Uterus (tissue), 2 donors: ENCODE measurements at regions not wholly inside any gene's neighbourhood (a gene's known extent, or its start where the extent isn't known, plus 50 kb on each side); places are given as distances from the start of the nearest gene placed in this dataset.

Experiments
- POLR2A ChIP-seq, 2 donors: fragments of 450-650 bp; IDR thresholded peaks; one replicate each; pipeline ENCODE4 v1.6.1; 2016; ENCODE audit warnings: antibody characterized with exemption in 2 of 2, mild to moderate bottlenecking in 1 of 2, moderate library complexity in 1 of 2
- TF ChIP-seq, protein P1 (sequence below), 4 experiments: fragments of 200-600 bp in 2 of 4; fragments of 450-650 bp in 2 of 4; sonication (generic) in 2 of 4; IDR thresholded peaks; one replicate each; pipeline ENCODE4 v1.5.1; 2016 to 2019; ENCODE audit warnings: antibody characterized with exemption in 4 of 4, mild to moderate bottlenecking in 2 of 4, moderate library complexity in 1 of 4

DNA sequence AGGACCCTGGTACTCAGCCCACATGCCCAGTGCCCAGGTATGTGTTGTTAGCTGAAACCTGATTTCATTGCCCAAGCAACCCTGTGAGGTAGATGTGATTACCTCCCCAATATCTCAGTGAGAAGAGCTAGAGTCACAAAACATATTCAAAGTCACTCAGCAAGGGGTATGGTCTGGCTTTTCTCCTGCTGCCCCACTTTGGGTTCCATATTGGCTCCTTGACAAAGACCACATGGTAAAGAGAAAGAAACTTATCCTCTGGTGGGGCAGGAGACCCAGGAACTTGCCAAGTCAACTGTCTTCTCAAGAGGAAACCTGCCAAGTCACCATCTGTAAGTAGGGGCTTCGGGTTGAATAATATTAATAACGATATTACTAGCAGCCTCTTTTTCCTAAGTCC, 148.3 kb upstream of the LMCD1 start:
- TF ChIP-seq, protein P1, sequence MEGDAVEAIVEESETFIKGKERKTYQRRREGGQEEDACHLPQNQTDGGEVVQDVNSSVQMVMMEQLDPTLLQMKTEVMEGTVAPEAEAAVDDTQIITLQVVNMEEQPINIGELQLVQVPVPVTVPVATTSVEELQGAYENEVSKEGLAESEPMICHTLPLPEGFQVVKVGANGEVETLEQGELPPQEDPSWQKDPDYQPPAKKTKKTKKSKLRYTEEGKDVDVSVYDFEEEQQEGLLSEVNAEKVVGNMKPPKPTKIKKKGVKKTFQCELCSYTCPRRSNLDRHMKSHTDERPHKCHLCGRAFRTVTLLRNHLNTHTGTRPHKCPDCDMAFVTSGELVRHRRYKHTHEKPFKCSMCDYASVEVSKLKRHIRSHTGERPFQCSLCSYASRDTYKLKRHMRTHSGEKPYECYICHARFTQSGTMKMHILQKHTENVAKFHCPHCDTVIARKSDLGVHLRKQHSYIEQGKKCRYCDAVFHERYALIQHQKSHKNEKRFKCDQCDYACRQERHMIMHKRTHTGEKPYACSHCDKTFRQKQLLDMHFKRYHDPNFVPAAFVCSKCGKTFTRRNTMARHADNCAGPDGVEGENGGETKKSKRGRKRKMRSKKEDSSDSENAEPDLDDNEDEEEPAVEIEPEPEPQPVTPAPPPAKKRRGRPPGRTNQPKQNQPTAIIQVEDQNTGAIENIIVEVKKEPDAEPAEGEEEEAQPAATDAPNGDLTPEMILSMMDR (IDR thresholded peaks at IDR 0.05): no peak
- no peak for TF ChIP-seq POLR2A (IDR thresholded peaks at IDR 0.05)
